ENCODE measurements at regions not wholly inside any gene's neighbourhood (a gene's known extent, or its start where the extent isn't known, plus 50 kb on each side); places are given as distances from the start of the nearest gene placed in this dataset.

- Histone ChIP-seq H3K27ac (ENCODE audit: low read length) (no peak overlapping the region), H3K9me3 (ENCODE audit: insufficient read depth, low read length, severe bottlenecking) (no peaks in the 10 kb centered on the region), H3K4me2 (ENCODE audit: insufficient read depth, low read length) (no peak overlapping the region), H3K4me3 (ENCODE audit: low read depth in 1 of 2, low read length in 2 of 2) (no peak overlapping the region), H3K79me2 (ENCODE audit: insufficient read depth, low read length) (no peaks in the 10 kb centered on the region), H4K20me1 (ENCODE audit: insufficient read depth, low read length) (no peaks in the 10 kb centered on the region), H3K4me1 (ENCODE audit: insufficient read depth, low read length) (no peaks in the 10 kb centered on the region), H3K27me3 (ENCODE audit: insufficient read depth, low read length, poor library complexity) (no peaks in the 10 kb centered on the region), H2AFZ (ENCODE audit: low read depth, low read length) (no peak overlapping the region), H3K9ac (ENCODE audit: low read depth, low read length) (no peak overlapping the region), H3K36me3 (ENCODE audit: insufficient read depth, low read length) (no peaks in the 10 kb centered on the region)
- no peak for ATAC-seq (ENCODE audit: insufficient read depth, low read depth)
- TF ChIP-seq EZH2 (IDR thresholded peaks at IDR 0.05; ENCODE audit: borderline replicate concordance, low read depth, low read length, severe bottlenecking) (no peak), CTCF (IDR thresholded peaks at IDR 0.05; ENCODE audit: borderline replicate concordance, extremely low read depth, low read length, poor library complexity, severe bottlenecking) (no peak)
- no peak for DNase-seq
Measured at GRCh38 chr9:16245756-16246440, 624.6 kb downstream of the BNC2 start.

- Histone ChIP-seq H3K36me3 (ENCODE audit: insufficient read depth, low read length) (no peaks in the 10 kb centered on the region), H4K20me1 (ENCODE audit: insufficient read depth, low read length) (no peaks in the 10 kb centered on the region), H3K79me2 (ENCODE audit: insufficient read depth, low read length) (no peaks in the 10 kb centered on the region), H3K9me3 (ENCODE audit: insufficient read depth, low read length, severe bottlenecking) (no peaks in the 10 kb centered on the region), H3K4me2 (ENCODE audit: insufficient read depth, low read length) (no peak overlapping the region), H3K4me1 (ENCODE audit: insufficient read depth, low read length) (no peaks in the 10 kb centered on the region), H3K4me3 (ENCODE audit: low read depth in 1 of 2, low read length in 2 of 2) (no peak overlapping the region), H3K9ac (ENCODE audit: low read depth, low read length) (no peak overlapping the region), H3K27ac (ENCODE audit: low read length) (no peak overlapping the region), H2AFZ (ENCODE audit: low read depth, low read length) (no peak overlapping the region), H3K27me3 (ENCODE audit: insufficient read depth, low read length, poor library complexity) (no peaks in the 10 kb centered on the region)
- DNase-seq (no peak), ATAC-seq (ENCODE audit: insufficient read depth, low read depth) (no peak)
- no peak for TF ChIP-seq EZH2 (IDR thresholded peaks at IDR 0.05; ENCODE audit: borderline replicate concordance, low read depth, low read length, severe bottlenecking)
- no peak for TF ChIP-seq CTCF (IDR thresholded peaks at IDR 0.05; ENCODE audit: borderline replicate concordance, extremely low read depth, low read length, poor library complexity, severe bottlenecking)
Measured at GRCh38 chr9:16246785-16247184, 623.7 kb downstream of the BNC2 start.

GRCh38 chr9:16247188-16247875 lies 623.1 kb downstream of the BNC2 start:
- H3K9me3 ChIP-seq (ENCODE audit: insufficient read depth, low read length, severe bottlenecking) = no peaks in the 10 kb centered on the region
- no peaks in the 10 kb centered on the region for H3K79me2 ChIP-seq (ENCODE audit: insufficient read depth, low read length)
- H3K36me3 ChIP-seq (ENCODE audit: insufficient read depth, low read length) = no peaks in the 10 kb centered on the region
- no peak overlapping the region for H3K4me2 ChIP-seq (ENCODE audit: insufficient read depth, low read length)
- ATAC-seq (ENCODE audit: insufficient read depth, low read depth) (no peak), DNase-seq (no peak)
- H2AFZ ChIP-seq (ENCODE audit: low read depth, low read length) = no peak overlapping the region
- no peak overlapping the region for H3K4me3 ChIP-seq (ENCODE audit: low read depth in 1 of 2, low read length in 2 of 2)
- TF ChIP-seq EZH2 (IDR thresholded peaks at IDR 0.05; ENCODE audit: borderline replicate concordance, low read depth, low read length, severe bottlenecking) = no peak
- TF ChIP-seq CTCF (IDR thresholded peaks at IDR 0.05; ENCODE audit: borderline replicate concordance, extremely low read depth, low read length, poor library complexity, severe bottlenecking) = no peak
- H3K27me3 ChIP-seq (ENCODE audit: insufficient read depth, low read length, poor library complexity) = no peaks in the 10 kb centered on the region
- H4K20me1 ChIP-seq (ENCODE audit: insufficient read depth, low read length) = no peaks in the 10 kb centered on the region
- no peak overlapping the region for H3K27ac ChIP-seq (ENCODE audit: low read length)
- no peaks in the 10 kb centered on the region for H3K4me1 ChIP-seq (ENCODE audit: insufficient read depth, low read length)
- H3K9ac ChIP-seq (ENCODE audit: low read depth, low read length) = no peak overlapping the region

Measured in DND-41 (cell line).